ENCODE measurements at regions not wholly inside any gene's neighbourhood (a gene's known extent, or its start where the extent isn't known, plus 50 kb on each side); places are given as distances from the start of the nearest gene placed in this dataset.

DNA sequence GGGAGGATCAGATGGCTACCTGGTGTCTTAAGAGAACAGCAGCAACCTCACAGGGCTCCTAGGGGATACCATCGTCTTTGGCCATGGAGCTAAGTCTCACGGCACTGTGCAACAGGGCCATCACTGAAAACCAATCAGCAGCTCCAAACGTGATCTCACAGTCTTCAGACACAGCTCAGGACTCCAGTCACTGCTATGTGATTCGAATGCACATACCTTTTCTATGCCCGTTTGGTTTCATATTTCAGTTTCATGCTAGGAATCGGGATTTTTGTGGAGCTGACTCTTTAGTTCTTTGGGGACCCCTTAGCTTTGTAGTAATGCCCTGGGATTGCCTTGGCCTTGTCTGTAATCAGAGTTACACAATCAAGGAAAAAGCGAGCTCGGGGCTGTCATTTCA lies 162.8 kb upstream of the CDH11 start:
- no peaks in the 10 kb centered on the region for H3K9me3 Mint-ChIP-seq
- H3K27me3 Mint-ChIP-seq (ENCODE audit: insufficient read depth) = no peaks in the 10 kb centered on the region
- H3K4me3 Mint-ChIP-seq = no peak overlapping the region
- H3K36me3 Mint-ChIP-seq (ENCODE audit: low read depth) = no peaks in the 10 kb centered on the region
- peaks cover 29% of the 10 kb centered on the region for H3K4me1 Mint-ChIP-seq (ENCODE audit: low read depth)
- H3K27ac Mint-ChIP-seq = no peak overlapping the region
- no peak for DNase-seq
- TF ChIP-seq, protein P1, sequence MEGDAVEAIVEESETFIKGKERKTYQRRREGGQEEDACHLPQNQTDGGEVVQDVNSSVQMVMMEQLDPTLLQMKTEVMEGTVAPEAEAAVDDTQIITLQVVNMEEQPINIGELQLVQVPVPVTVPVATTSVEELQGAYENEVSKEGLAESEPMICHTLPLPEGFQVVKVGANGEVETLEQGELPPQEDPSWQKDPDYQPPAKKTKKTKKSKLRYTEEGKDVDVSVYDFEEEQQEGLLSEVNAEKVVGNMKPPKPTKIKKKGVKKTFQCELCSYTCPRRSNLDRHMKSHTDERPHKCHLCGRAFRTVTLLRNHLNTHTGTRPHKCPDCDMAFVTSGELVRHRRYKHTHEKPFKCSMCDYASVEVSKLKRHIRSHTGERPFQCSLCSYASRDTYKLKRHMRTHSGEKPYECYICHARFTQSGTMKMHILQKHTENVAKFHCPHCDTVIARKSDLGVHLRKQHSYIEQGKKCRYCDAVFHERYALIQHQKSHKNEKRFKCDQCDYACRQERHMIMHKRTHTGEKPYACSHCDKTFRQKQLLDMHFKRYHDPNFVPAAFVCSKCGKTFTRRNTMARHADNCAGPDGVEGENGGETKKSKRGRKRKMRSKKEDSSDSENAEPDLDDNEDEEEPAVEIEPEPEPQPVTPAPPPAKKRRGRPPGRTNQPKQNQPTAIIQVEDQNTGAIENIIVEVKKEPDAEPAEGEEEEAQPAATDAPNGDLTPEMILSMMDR (IDR thresholded peaks at IDR 0.05) = no peak

DNA sequence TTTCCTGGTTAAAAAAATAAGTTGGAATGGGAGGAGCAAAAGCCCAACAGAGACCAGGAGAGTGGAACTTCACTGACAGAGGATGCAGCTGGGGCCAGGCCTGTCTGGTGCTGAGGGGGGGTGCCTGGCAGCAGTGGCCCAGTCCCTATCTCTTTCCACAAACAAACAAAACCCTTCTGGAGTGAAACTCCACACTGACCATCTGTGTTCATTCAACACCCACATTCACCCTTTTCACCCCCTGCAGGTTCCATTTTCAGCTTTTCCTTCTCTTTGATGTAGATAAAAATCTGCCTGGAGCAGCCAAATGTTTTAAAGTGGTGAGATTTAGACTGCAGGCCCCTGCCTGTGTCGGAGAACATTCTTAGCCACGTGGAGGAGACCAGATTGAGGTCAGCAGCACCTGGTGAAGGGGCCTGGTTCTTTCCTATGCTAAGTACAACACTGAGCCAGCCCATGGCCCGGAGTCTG lies 161.4 kb upstream of the CDH11 start:
- no peak overlapping the region for H3K4me3 Mint-ChIP-seq
- H3K27me3 Mint-ChIP-seq (ENCODE audit: insufficient read depth) = no peaks in the 10 kb centered on the region
- H3K27ac Mint-ChIP-seq = no peak overlapping the region
- DNase-seq = no peak
- H3K36me3 Mint-ChIP-seq (ENCODE audit: low read depth) = no peaks in the 10 kb centered on the region
- no peaks in the 10 kb centered on the region for H3K9me3 Mint-ChIP-seq
- H3K4me1 Mint-ChIP-seq (ENCODE audit: low read depth) = peaks cover 29% of the 10 kb centered on the region
- TF ChIP-seq, protein P1 (IDR thresholded peaks at IDR 0.05) = no peak

DNA sequence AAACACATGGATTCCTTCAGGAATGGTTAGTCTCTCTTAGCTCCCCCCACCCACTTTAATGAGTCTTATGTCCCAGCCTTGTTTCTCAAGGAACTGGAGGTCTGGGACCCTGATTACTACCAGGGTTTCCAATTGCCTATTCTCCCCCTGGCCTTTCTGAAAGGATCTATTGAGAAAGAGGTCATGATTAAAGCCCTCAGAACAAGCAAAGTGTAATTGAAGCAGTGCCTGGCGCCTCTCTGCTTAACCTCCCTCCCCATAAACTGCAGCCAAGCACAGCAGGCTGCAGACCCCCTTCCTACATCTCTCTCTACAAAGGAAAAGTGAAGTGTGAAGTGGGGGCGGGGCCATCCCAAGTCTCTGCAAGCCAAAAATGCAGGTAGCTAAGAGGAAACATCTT lies 159.7 kb upstream of the CDH11 start:
- Mint-ChIP-seq H3K9me3 (no peaks in the 10 kb centered on the region), H3K36me3 (ENCODE audit: low read depth) (no peaks in the 10 kb centered on the region), H3K27me3 (ENCODE audit: insufficient read depth) (peaks cover 2% of the 10 kb centered on the region), H3K4me3 (no peak overlapping the region), H3K27ac (no peak overlapping the region), H3K4me1 (ENCODE audit: low read depth) (peaks cover 29% of the 10 kb centered on the region)
- TF ChIP-seq, protein P1 (IDR thresholded peaks at IDR 0.05) = no peak
- DNase-seq = no peak

DNA sequence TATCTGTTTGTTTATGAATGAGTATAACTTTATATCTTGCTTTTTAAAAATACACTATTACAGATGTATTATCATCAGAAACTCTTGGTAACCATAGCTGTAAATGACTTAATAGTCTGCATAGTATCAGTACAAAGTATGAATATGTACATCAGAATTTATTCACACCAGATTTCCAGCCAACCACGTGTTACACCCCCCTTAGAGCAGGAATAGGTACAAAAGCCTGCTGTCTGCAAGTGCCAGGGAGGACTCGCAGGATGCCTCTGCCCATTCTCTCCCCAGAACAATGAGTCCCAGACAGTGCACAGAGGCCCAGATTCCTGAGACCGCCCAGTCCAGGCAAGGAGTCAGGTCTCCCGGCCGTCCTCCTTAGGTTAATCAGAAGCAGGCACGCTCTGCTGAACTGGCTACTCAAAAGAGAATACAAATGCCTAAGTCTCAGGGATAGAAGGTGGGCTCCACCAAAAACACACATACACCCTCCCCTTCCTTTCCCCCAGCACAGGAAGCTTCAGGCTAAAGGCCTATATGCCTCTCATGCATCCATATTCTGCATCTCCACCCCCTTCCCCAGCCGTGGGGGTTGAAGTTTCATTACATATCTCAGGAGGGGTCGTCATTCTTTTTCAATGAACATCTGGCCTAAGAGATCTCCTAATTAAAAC lies 159.1 kb upstream of the CDH11 start:
- Mint-ChIP-seq H3K4me3 (no peak overlapping the region), H3K27ac (no peak overlapping the region), H3K27me3 (ENCODE audit: insufficient read depth) (peaks cover 2% of the 10 kb centered on the region), H3K9me3 (no peaks in the 10 kb centered on the region), H3K36me3 (ENCODE audit: low read depth) (no peaks in the 10 kb centered on the region), H3K4me1 (ENCODE audit: low read depth) (peaks cover 26% of the 10 kb centered on the region)
- DNase-seq = no peak
- TF ChIP-seq, protein P1 (IDR thresholded peaks at IDR 0.05) = no peak

DNA sequence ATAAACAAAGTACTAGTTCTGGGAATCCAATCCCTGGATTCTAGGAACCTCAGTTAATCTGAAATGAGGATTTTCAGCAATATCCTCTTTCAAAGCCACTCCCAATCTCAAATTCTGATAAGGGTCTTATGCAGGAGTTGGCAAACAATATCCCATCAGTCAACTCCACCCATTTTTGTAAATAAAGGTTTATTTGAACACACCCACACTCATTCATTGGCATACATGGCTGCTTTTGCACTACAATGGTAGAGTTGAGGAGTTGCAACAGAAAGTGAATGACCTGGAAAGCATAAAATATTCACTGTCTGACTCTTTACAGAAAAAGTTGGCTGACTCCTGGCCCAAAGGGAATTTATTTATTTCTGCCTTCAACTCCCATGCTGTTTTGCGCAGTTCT lies 157.7 kb upstream of the CDH11 start:
- H3K9me3 Mint-ChIP-seq = no peaks in the 10 kb centered on the region
- H3K4me1 Mint-ChIP-seq (ENCODE audit: low read depth) = peaks cover 20% of the 10 kb centered on the region
- no peaks in the 10 kb centered on the region for H3K36me3 Mint-ChIP-seq (ENCODE audit: low read depth)
- H3K27ac Mint-ChIP-seq = no peak overlapping the region
- no peak overlapping the region for H3K4me3 Mint-ChIP-seq
- DNase-seq = no peak
- TF ChIP-seq, protein P1 (IDR thresholded peaks at IDR 0.05) = no peak
- H3K27me3 Mint-ChIP-seq (ENCODE audit: insufficient read depth) = peaks cover 2% of the 10 kb centered on the region
